Stimulated activated naive B cell treated with anti-CD40 and anti-IgM and Interleukin-4, amounts not matched to agents 10 μg/mL and 1 μg/mL and 100 μg/mL, for 72 hours (primary cell): ENCODE measurements at regions not wholly inside any gene's neighbourhood (a gene's known extent, or its start where the extent isn't known, plus 50 kb on each side); places are given as distances from the start of the nearest gene placed in this dataset.
A peak's percentile ranks its signal among the peaks of the same experiment; 100 is the strongest.
"Not testable (repeated sequence)": the region's sequence is repeated elsewhere in the genome, so short reads cannot be mapped to it uniquely, and the experiment has no call there.

ENCODE experiments used
- ATAC-seq, 2 donors: fragments of 150-1000 bp; cut with Tn5 transposase; replicated peaks; 2 replicates each; pipeline ENCODE4 v1.10.0; 2021; ENCODE audit warnings: moderate library complexity in 1 of 2
- DNase-seq: peaks from one replicate; pipeline ENCODE4 v3.0.0; 2021
- H3K27ac Mint-ChIP-seq: one replicate; pipeline ENCODE4 v1.8.0; 2022; ENCODE audit warnings: mild to moderate bottlenecking, mixed read lengths
- H3K27me3 Mint-ChIP-seq, 2 donors: one replicate each; pipeline ENCODE4 v1.8.0; 2022; ENCODE audit warnings: mixed read lengths in 2 of 2
- H3K36me3 Mint-ChIP-seq, 2 donors: one replicate each; pipeline ENCODE4 v1.8.0; 2022; ENCODE audit warnings: mixed read lengths in 2 of 2, mild to moderate bottlenecking in 1 of 2
- H3K4me1 Mint-ChIP-seq, 2 donors: one replicate each; pipeline ENCODE4 v1.8.0; 2022; ENCODE audit warnings: mixed read lengths in 2 of 2, mild to moderate bottlenecking in 1 of 2
- H3K4me3 Mint-ChIP-seq, 2 donors: one replicate each; pipeline ENCODE4 v1.8.0; 2022; ENCODE audit warnings: mild to moderate bottlenecking in 2 of 2, mixed read lengths in 2 of 2, moderate library complexity in 1 of 2
- H3K9me3 Mint-ChIP-seq, 2 donors: one replicate each; pipeline ENCODE4 v1.8.0; 2022; ENCODE audit warnings: mixed read lengths in 2 of 2, mild to moderate bottlenecking in 1 of 2

- not testable (repeated sequence) for H3K4me3 Mint-ChIP-seq, DNase-seq, H3K27ac Mint-ChIP-seq, ATAC-seq, H3K9me3 Mint-ChIP-seq, H3K27me3 Mint-ChIP-seq, H3K36me3 Mint-ChIP-seq, H3K4me1 Mint-ChIP-seq
Observed at GRCh38 chr21:5975719-5976118, 4545.7 kb upstream of the TPTE start.

DNA sequence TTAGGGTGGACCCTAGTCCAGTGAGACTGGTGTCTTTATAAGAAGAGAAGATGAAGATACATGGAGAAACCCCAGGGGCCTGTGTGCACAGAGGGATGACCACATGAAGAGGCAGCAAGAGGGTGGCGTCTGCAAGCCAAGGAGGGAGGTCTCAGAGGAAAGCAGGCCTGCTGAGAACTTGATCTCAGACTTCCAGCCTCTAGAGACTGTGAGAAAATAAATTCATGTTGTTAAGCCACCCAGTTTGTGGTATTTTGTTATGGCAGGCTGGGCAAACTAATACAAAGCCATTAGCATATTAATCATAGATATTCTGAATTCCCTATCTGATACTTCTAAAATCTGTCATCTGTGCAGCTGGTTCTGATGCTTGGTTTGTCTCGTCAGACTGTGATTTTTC, 4523.8 kb upstream of the TPTE start:
- not testable (repeated sequence) for H3K9me3 Mint-ChIP-seq, DNase-seq, H3K4me3 Mint-ChIP-seq, ATAC-seq, H3K27ac Mint-ChIP-seq, H3K36me3 Mint-ChIP-seq, H3K27me3 Mint-ChIP-seq, H3K4me1 Mint-ChIP-seq

DNA sequence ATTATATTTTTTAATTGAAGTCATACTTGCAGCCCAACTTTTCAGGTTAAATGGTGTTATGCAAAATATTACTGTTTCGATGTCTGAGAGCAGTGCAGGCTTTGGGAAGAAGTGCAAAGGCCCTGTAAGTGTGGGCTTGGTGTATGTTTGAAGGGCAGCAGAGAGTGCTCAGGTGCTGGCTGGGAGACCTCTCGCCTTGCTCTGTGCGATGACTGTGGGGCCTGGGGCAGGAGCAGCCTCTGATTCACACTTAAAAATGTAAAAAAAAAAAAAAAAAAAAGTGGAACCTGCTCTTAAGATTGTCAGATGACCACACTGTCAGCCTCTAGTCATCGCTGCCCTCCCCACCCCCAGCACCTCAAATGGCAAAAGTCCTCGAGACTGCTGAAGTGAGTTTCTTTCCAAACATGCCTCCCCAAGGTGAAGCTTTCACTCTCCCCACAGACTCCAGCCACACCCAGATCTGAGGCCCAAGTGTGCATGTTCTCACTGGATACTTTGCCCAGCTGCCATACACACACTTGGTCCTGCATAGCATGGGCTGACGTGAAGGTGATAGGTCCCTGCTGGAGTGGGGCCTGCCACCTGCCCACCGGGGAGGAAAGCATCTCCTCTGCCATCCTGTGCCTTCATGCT, 4505.8 kb upstream of the TPTE start:
- H3K27me3 Mint-ChIP-seq, H3K4me3 Mint-ChIP-seq, H3K27ac Mint-ChIP-seq, DNase-seq, H3K36me3 Mint-ChIP-seq, H3K9me3 Mint-ChIP-seq, ATAC-seq, H3K4me1 Mint-ChIP-seq: not testable (repeated sequence)

DNA sequence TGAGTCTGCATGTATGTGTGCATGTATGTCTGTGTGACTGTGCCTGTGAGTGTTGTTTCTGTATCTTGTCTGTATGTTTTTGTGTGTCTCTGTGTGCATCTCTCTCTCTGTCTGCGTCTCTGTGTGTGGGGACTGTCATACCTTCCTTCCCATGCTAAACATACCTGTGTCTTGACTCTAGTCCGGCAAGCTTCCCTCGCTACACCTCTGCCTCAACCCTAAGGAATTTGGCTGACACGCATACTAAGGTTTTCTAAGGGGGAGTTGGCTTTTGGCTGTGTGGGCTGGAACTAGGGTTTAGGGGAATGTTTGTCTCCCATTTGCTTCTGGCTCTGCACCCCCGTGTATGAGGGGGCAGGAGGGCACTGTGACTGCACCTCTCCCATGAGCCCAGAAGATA, 4500.9 kb upstream of the TPTE start:
- H3K4me3 Mint-ChIP-seq, ATAC-seq, H3K4me1 Mint-ChIP-seq, H3K27ac Mint-ChIP-seq, H3K36me3 Mint-ChIP-seq, H3K9me3 Mint-ChIP-seq, DNase-seq, H3K27me3 Mint-ChIP-seq: not testable (repeated sequence)

DNA sequence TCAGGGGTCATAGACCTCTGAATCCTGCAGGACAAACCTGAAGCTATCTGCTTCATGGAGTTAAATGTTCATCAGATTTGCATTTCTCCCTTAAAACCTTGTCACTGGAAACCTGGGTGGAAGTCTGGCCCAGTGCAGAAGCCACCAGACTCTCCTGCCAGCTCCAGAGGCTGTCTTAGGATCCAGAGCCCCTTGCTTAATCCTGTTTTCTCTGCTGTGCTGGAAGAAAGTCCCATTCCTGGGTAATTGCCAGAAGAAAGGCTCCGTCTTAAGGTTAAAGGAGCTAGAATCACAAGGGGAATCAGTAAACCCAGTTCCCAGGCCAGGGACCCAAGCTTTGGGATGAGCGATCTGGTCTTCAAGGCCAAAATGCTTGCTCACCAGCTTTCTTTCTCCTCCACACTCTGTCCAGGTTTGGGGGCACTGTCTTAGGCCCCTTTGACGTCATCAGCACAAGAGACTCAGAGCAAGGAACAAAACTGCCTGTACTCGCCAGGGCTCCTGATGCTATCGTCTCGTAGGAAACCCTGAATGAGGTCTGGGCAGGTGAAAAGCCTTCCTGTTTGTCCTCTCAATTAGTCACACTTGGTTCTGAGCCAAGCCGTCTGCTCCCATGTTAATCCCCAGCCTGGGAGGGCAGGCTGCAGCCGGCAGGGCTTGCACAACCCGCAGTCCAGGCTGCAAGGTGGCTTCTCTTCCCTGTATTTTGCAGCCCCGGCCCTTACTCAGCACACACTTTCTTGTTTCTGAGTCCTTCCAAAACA, 4500.2 kb upstream of the TPTE start:
- H3K27me3 Mint-ChIP-seq, ATAC-seq, H3K36me3 Mint-ChIP-seq, DNase-seq, H3K4me3 Mint-ChIP-seq, H3K9me3 Mint-ChIP-seq, H3K4me1 Mint-ChIP-seq, H3K27ac Mint-ChIP-seq: not testable (repeated sequence)

DNA sequence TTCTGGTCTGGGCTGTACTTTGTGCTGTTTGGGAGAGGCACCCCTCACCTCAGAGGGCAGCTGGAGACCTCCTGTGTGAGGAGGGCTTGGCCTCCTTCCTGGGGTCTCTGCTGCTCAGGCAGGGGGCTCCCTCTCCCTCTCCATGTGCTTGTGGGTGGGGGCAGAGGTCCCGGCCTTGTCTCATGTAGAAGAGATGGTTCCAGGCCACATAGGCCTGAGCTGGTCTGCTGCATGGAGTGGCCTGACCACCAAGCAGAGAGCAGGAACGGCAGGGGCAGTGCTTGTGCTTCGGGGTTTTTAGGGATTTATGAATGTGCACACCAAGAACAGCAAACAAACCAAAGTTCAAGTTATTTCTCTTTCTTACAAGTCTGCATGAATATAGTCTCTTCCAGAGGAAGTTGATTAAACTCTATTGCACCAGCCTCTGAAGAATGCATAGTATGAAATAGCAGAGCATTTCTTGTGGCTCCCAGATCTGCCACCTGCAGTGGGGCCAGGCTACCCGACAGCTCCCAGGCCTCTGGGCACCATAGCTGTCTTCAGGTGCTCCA, 4499.6 kb upstream of the TPTE start:
- H3K27ac Mint-ChIP-seq, H3K4me1 Mint-ChIP-seq, H3K36me3 Mint-ChIP-seq, H3K27me3 Mint-ChIP-seq, ATAC-seq, H3K9me3 Mint-ChIP-seq, DNase-seq, H3K4me3 Mint-ChIP-seq: not testable (repeated sequence)

DNA sequence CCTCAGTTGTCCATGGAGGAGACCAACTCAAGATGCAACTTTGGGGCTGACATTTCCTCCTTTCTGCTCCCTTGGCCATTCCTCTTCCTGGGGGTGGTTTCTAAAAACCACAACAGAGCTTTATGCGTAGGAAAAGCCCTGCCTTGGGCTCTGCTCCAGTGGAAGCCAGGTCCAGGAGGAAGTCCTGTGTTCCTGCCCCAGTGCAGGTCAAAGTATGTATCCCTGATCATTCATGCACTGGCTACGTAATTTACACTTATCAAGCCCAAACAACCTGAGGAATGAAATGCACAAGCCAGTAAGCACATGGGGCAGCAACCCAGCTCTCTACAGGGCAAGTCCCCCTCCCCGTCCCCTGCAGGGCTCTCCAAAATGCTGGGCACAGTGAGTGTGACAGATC, 4498.1 kb upstream of the TPTE start:
- H3K9me3 Mint-ChIP-seq, ATAC-seq, H3K4me3 Mint-ChIP-seq, H3K27me3 Mint-ChIP-seq, H3K4me1 Mint-ChIP-seq, H3K36me3 Mint-ChIP-seq, DNase-seq, H3K27ac Mint-ChIP-seq: not testable (repeated sequence)

- DNase-seq, H3K4me1 Mint-ChIP-seq, ATAC-seq, H3K9me3 Mint-ChIP-seq, H3K36me3 Mint-ChIP-seq, H3K27ac Mint-ChIP-seq, H3K27me3 Mint-ChIP-seq, H3K4me3 Mint-ChIP-seq: not testable (repeated sequence)
Observed at GRCh38 chr21:6025139-6025538, 4496.2 kb upstream of the TPTE start.

DNA sequence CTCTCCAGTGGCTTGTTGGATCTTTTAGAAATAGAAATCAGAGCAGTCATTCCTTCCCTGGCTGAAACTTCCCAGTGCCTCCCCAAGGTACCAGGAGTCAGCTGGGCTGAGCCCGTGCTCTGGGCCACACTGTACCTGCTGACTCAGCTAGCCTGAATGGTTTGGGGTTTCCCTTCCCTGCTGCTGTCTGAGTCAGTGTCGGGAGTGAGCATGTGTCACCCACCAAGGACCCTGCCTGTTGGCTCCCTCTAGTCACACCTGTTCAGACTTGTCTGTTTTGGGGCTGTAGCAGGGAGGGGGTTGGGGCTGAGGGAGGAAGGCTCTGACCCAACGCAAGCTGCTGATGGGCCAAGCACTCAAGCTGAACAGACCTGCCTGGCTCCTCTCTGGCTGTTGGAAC, 4493.9 kb upstream of the TPTE start:
- not testable (repeated sequence) for H3K27me3 Mint-ChIP-seq, H3K4me3 Mint-ChIP-seq, H3K4me1 Mint-ChIP-seq, H3K36me3 Mint-ChIP-seq, H3K9me3 Mint-ChIP-seq, DNase-seq, H3K27ac Mint-ChIP-seq
- ATAC-seq, result peak; percentile 87 to 98

DNA sequence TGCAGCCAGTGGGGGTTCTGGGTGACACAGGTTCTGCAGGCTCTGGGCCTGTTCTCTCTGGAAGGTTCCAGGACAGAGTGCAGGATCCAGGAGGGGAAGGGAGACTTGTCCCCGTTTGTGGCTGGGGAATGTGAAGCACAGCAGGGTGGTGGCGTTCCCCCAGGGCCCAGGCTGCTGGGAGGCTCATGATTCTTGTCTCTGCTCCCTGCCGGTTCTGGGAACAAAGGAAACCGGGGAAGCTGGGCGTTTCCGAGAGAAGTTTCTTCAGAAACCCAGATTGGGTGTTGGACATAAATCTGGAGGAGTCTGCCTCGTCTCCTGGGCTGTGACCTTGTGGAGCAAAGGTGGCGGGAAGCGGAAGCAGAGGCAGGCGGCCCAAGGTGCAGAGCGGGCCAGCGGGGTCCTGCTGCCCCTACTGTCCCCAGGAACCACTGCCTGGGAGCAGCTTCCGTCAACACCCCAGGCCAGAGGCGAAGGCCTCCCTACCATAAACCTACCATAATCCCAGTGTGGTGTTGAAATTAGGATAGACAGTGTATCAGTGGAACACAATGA, 4487.2 kb upstream of the TPTE start:
- not testable (repeated sequence) for H3K36me3 Mint-ChIP-seq, ATAC-seq, DNase-seq, H3K27me3 Mint-ChIP-seq, H3K9me3 Mint-ChIP-seq, H3K27ac Mint-ChIP-seq, H3K4me1 Mint-ChIP-seq, H3K4me3 Mint-ChIP-seq

GRCh38 chr21:6034820-6035473, 4486.4 kb upstream of the TPTE start:
- peak; percentile 64 to 80 for ATAC-seq
- not testable (repeated sequence) for H3K4me1 Mint-ChIP-seq, H3K9me3 Mint-ChIP-seq, H3K4me3 Mint-ChIP-seq, H3K36me3 Mint-ChIP-seq, H3K27me3 Mint-ChIP-seq, DNase-seq, H3K27ac Mint-ChIP-seq

- not testable (repeated sequence) for H3K4me3 Mint-ChIP-seq, H3K4me1 Mint-ChIP-seq, H3K27me3 Mint-ChIP-seq, ATAC-seq, H3K9me3 Mint-ChIP-seq, DNase-seq, H3K27ac Mint-ChIP-seq, H3K36me3 Mint-ChIP-seq
Observed at GRCh38 chr21:6035474-6036155, 4485.8 kb upstream of the TPTE start.

DNA sequence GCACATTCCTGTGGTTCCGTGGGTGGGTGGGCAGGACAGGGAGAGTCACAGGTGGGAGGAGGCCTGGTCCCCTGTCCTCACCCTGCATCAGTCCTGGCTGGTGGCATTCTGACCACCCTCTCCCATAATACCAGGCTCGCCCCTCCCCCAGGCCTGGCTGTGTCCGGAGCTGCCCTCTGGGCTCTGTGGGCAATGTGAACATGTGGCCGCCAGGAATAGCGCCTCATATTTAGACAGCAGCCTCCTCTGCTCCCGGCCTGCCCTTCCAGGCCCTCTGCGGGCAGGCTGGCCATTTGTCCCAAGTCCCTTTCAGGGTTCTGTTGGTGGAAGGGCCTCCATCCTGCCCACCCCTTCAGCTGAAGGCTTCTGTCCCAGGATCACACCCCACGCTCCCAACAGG, 4482.2 kb upstream of the TPTE start:
- not testable (repeated sequence) for H3K36me3 Mint-ChIP-seq, H3K4me1 Mint-ChIP-seq, H3K9me3 Mint-ChIP-seq, ATAC-seq, H3K27ac Mint-ChIP-seq, H3K27me3 Mint-ChIP-seq, DNase-seq, H3K4me3 Mint-ChIP-seq

GRCh38 chr21:6040095-6040494, 4481.3 kb upstream of the TPTE start:
- H3K36me3 Mint-ChIP-seq, H3K27me3 Mint-ChIP-seq, H3K27ac Mint-ChIP-seq, H3K4me3 Mint-ChIP-seq, ATAC-seq, DNase-seq, H3K4me1 Mint-ChIP-seq, H3K9me3 Mint-ChIP-seq: not testable (repeated sequence)
